ENCODE measurements at regions not wholly inside any gene's neighbourhood (a gene's known extent, or its start where the extent isn't known, plus 50 kb on each side); places are given as distances from the start of the nearest gene placed in this dataset.

- no peak for DNase-seq
- H3K9me3 ChIP-seq (ENCODE audit: control insufficient read depth in 2 of 3, low read length in 3 of 3), result no peaks in the 10 kb centered on the region
- no peak for ATAC-seq
- H3K27ac ChIP-seq (ENCODE audit: low read depth, low read length), result no peak overlapping the region
- Mint-ChIP-seq H3K4me3 (no peak overlapping the region), H3K27me3 (peaks cover 0 to 22% (median 6%) of the 10 kb centered on the region in 5 donors), H3K9me3 (peaks cover 0 to 3% (median 0%) of the 10 kb centered on the region in 11 donors), H3K36me3 (no peaks in the 10 kb centered on the region), H3K27ac (no peak overlapping the region), H3K4me1 (peaks cover 0 to 15% (median 10%) of the 10 kb centered on the region in 7 donors)
- no peaks in the 10 kb centered on the region for H3K4me1 ChIP-seq (ENCODE audit: control insufficient read depth in 2 of 2, insufficient read depth in 2 of 2, low read length in 2 of 2)
- no peaks in the 10 kb centered on the region for H3K27me3 ChIP-seq (ENCODE audit: control insufficient read depth in 2 of 2, insufficient read depth in 2 of 2, low read length in 2 of 2)
- CTCF ChIA-PET, result no interaction called here
- H3K36me3 ChIP-seq (ENCODE audit: control insufficient read depth in 2 of 3, insufficient read depth in 3 of 3, low read length in 3 of 3), result no peaks in the 10 kb centered on the region
- H3K4me3 ChIP-seq (ENCODE audit: low read length), result no peak overlapping the region
- intact Hi-C loops (cut with micrococcal nuclease), result no loop called here
- POLR2A ChIA-PET, result no interaction called here
Observed at GRCh38 chr5:143918961-143919360, 107.0 kb downstream of the HMHB1 start.

- ChIA-PET POLR2A (no interaction called here), CTCF (no interaction called here)
- ATAC-seq, result no peak
- H3K36me3 ChIP-seq (ENCODE audit: control insufficient read depth in 2 of 3, insufficient read depth in 3 of 3, low read length in 3 of 3), result no peaks in the 10 kb centered on the region
- Mint-ChIP-seq H3K36me3 (no peaks in the 10 kb centered on the region), H3K9me3 (peaks cover 0 to 2% (median 0%) of the 10 kb centered on the region in 11 donors), H3K4me3 (no peak overlapping the region), H3K4me1 (peaks cover 0 to 12% (median 0%) of the 10 kb centered on the region in 7 donors), H3K27me3 (peaks cover 0 to 16% (median under 1%) of the 10 kb centered on the region in 5 donors), H3K27ac (no peak overlapping the region)
- intact Hi-C loops (cut with micrococcal nuclease), result no loop called here
- no peak overlapping the region for H3K4me3 ChIP-seq (ENCODE audit: low read length)
- H3K4me1 ChIP-seq (ENCODE audit: control insufficient read depth in 2 of 2, insufficient read depth in 2 of 2, low read length in 2 of 2), result no peaks in the 10 kb centered on the region
- no peaks in the 10 kb centered on the region for H3K9me3 ChIP-seq (ENCODE audit: control insufficient read depth in 2 of 3, low read length in 3 of 3)
- no peaks in the 10 kb centered on the region for H3K27me3 ChIP-seq (ENCODE audit: control insufficient read depth in 2 of 2, insufficient read depth in 2 of 2, low read length in 2 of 2)
- DNase-seq, result no peak
- no peak overlapping the region for H3K27ac ChIP-seq (ENCODE audit: low read depth, low read length)
Observed at GRCh38 chr5:143920772-143921171, 108.8 kb downstream of the HMHB1 start.

- no peak for DNase-seq
- Mint-ChIP-seq H3K27me3 (peaks cover 0 to 9% (median 0%) of the 10 kb centered on the region in 5 donors), H3K27ac (no peak overlapping the region), H3K36me3 (no peaks in the 10 kb centered on the region), H3K9me3 (peaks cover 0 to 2% (median 0%) of the 10 kb centered on the region in 11 donors), H3K4me3 (no peak overlapping the region), H3K4me1 (peaks cover 0 to 12% (median 0%) of the 10 kb centered on the region in 7 donors)
- no peaks in the 10 kb centered on the region for H3K36me3 ChIP-seq (ENCODE audit: control insufficient read depth in 2 of 3, insufficient read depth in 3 of 3, low read length in 3 of 3)
- H3K4me3 ChIP-seq (ENCODE audit: low read length), result no peak overlapping the region
- H3K27me3 ChIP-seq (ENCODE audit: control insufficient read depth in 2 of 2, insufficient read depth in 2 of 2, low read length in 2 of 2), result no peaks in the 10 kb centered on the region
- H3K4me1 ChIP-seq (ENCODE audit: control insufficient read depth in 2 of 2, insufficient read depth in 2 of 2, low read length in 2 of 2), result no peaks in the 10 kb centered on the region
- no peaks in the 10 kb centered on the region for H3K9me3 ChIP-seq (ENCODE audit: control insufficient read depth in 2 of 3, low read length in 3 of 3)
- intact Hi-C loops (cut with micrococcal nuclease), result no loop called here
- H3K27ac ChIP-seq (ENCODE audit: low read depth, low read length), result no peak overlapping the region
- ChIA-PET POLR2A (interaction anchor here (0.6 to 0.8 kb wide), 2 partner anchors 8 to 12 kb away, joined by 3 read pairs; no protein-coding TSS in a partner anchor), CTCF (interaction anchor here (0.8 kb wide), 1 partner anchor 46 kb away, joined by 7 read pairs; no protein-coding TSS in a partner anchor)
- no peak for ATAC-seq
Observed at GRCh38 chr5:143921525-143922311, 109.8 kb downstream of the HMHB1 start.

- Mint-ChIP-seq H3K9me3 (peaks cover 0 to 2% (median 0%) of the 10 kb centered on the region in 11 donors), H3K36me3 (no peaks in the 10 kb centered on the region), H3K27me3 (peaks cover 0 to 7% (median 2%) of the 10 kb centered on the region in 5 donors), H3K27ac (no peak overlapping the region), H3K4me3 (no peak overlapping the region), H3K4me1 (peaks cover 0 to 12% (median 0%) of the 10 kb centered on the region in 7 donors)
- Histone ChIP-seq H3K27ac (ENCODE audit: low read depth, low read length) (no peak overlapping the region), H3K27me3 (ENCODE audit: control insufficient read depth in 2 of 2, insufficient read depth in 2 of 2, low read length in 2 of 2) (no peaks in the 10 kb centered on the region), H3K9me3 (ENCODE audit: control insufficient read depth in 2 of 3, low read length in 3 of 3) (no peaks in the 10 kb centered on the region), H3K36me3 (ENCODE audit: control insufficient read depth in 2 of 3, insufficient read depth in 3 of 3, low read length in 3 of 3) (no peaks in the 10 kb centered on the region), H3K4me1 (ENCODE audit: control insufficient read depth in 2 of 2, insufficient read depth in 2 of 2, low read length in 2 of 2) (no peaks in the 10 kb centered on the region), H3K4me3 (ENCODE audit: low read length) (no peak overlapping the region)
- DNase-seq, result no peak
- ChIA-PET CTCF (interaction anchor here (0.8 kb wide), 1 partner anchor 45 kb away, joined by 7 read pairs; no protein-coding TSS in a partner anchor), POLR2A (no interaction called here)
- no peak for ATAC-seq
- intact Hi-C loops (cut with micrococcal nuclease), result no loop called here
Observed at GRCh38 chr5:143922718-143923117, 110.8 kb downstream of the HMHB1 start.

GRCh38 chr5:143923634-143924266, 111.8 kb downstream of the HMHB1 start:
- no peaks in the 10 kb centered on the region for H3K4me1 ChIP-seq (ENCODE audit: control insufficient read depth in 2 of 2, insufficient read depth in 2 of 2, low read length in 2 of 2)
- Mint-ChIP-seq H3K36me3 (peaks cover 0 to 1% (median 0%) of the 10 kb centered on the region in 5 donors), H3K27me3 (peaks cover 0 to 7% (median 1%) of the 10 kb centered on the region in 5 donors), H3K4me1 (peaks cover 0 to 12% (median 0%) of the 10 kb centered on the region in 7 donors), H3K9me3 (peaks cover 0 to 5% (median 0%) of the 10 kb centered on the region in 11 donors), H3K27ac (no peak overlapping the region), H3K4me3 (no peak overlapping the region)
- DNase-seq (no peak), ATAC-seq (no peak)
- no peak overlapping the region for H3K27ac ChIP-seq (ENCODE audit: low read depth, low read length)
- ChIA-PET POLR2A (no interaction called here), CTCF (interaction anchor here (1.1 kb wide), 1 partner anchor 99 kb away, joined by 4 read pairs; no protein-coding TSS in a partner anchor)
- no peaks in the 10 kb centered on the region for H3K9me3 ChIP-seq (ENCODE audit: control insufficient read depth in 2 of 3, low read length in 3 of 3)
- H3K27me3 ChIP-seq (ENCODE audit: control insufficient read depth in 2 of 2, insufficient read depth in 2 of 2, low read length in 2 of 2), result no peaks in the 10 kb centered on the region
- H3K4me3 ChIP-seq (ENCODE audit: low read length), result no peak overlapping the region
- no peaks in the 10 kb centered on the region for H3K36me3 ChIP-seq (ENCODE audit: control insufficient read depth in 2 of 3, insufficient read depth in 3 of 3, low read length in 3 of 3)
- intact Hi-C loops (cut with micrococcal nuclease), result no loop called here

- POLR2A ChIA-PET, result no interaction called here
- intact Hi-C loops (cut with micrococcal nuclease), result no loop called here
- peaks cover 0 to 12% (median 0%) of the 10 kb centered on the region in 7 donors for H3K4me1 Mint-ChIP-seq
Observed at GRCh38 chr5:143924311-143924978, 112.5 kb downstream of the HMHB1 start.

More at GRCh38 chr5:143924311-143924978, 112.5 kb downstream of the HMHB1 start:
- no peak overlapping the region for H3K4me3 ChIP-seq (ENCODE audit: low read length)
- no peaks in the 10 kb centered on the region for H3K9me3 ChIP-seq (ENCODE audit: control insufficient read depth in 2 of 3, low read length in 3 of 3)
- no peaks in the 10 kb centered on the region for H3K27me3 ChIP-seq (ENCODE audit: control insufficient read depth in 2 of 2, insufficient read depth in 2 of 2, low read length in 2 of 2)
- H3K36me3 Mint-ChIP-seq, result peaks cover 0 to 1% (median 0%) of the 10 kb centered on the region in 5 donors
- peaks cover 0 to 7% (median 1%) of the 10 kb centered on the region in 5 donors for H3K27me3 Mint-ChIP-seq
- H3K27ac ChIP-seq (ENCODE audit: low read depth, low read length), result no peak overlapping the region
- no peaks in the 10 kb centered on the region for H3K36me3 ChIP-seq (ENCODE audit: control insufficient read depth in 2 of 3, insufficient read depth in 3 of 3, low read length in 3 of 3)
- no peaks in the 10 kb centered on the region for H3K4me1 ChIP-seq (ENCODE audit: control insufficient read depth in 2 of 2, insufficient read depth in 2 of 2, low read length in 2 of 2)
- H3K4me3 Mint-ChIP-seq, result no peak overlapping the region
- no peak for ATAC-seq
- no peak for DNase-seq
- CTCF ChIA-PET, result no interaction called here
- H3K27ac Mint-ChIP-seq, result no peak overlapping the region
- peaks cover 0 to 5% (median 0%) of the 10 kb centered on the region in 11 donors for H3K9me3 Mint-ChIP-seq

All from naive thymus-derived CD4-positive, alpha-beta T cell (primary cell).